ENCODE measurements at regions not wholly inside any gene's neighbourhood (a gene's known extent, or its start where the extent isn't known, plus 50 kb on each side); places are given as distances from the start of the nearest gene placed in this dataset.

DNA sequence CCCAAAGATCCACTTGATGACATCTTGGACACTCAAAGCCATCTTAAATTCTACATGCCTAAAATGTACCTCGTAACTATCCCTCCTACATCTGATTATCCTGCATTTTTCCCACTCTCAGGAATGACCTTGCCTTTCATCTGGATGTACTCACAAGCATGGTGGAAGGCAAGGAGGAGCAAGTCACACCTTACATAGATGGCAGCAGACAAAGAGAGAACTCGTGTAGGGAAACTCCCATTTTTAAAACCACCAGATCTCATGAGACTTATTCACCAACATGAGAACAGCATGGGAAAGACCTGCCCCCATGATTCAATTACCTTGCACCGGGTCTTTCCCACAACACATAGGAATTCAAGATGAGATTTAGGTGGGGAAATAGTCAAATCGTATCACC is 616.0 kb downstream of the MCTP2 start:
- H3K36me3 ChIP-seq (ENCODE audit: insufficient read depth, low read length) = no peaks in the 10 kb centered on the region
- no peaks in the 10 kb centered on the region for H3F3A ChIP-seq (ENCODE audit: low read depth)
- H3K9me2 ChIP-seq (replicated peaks; ENCODE audit: low read depth, low read length) = no peaks in the 10 kb centered on the region
- H3K4me2 ChIP-seq (ENCODE audit: low read depth, low read length, poor library complexity, severe bottlenecking) = no peak overlapping the region
- H4K20me1 ChIP-seq (ENCODE audit: insufficient read depth, low read length, poor library complexity, severe bottlenecking) = no peaks in the 10 kb centered on the region
- no peaks in the 10 kb centered on the region for H3K79me2 ChIP-seq (ENCODE audit: insufficient read depth, low read length)
- no peaks in the 10 kb centered on the region for H3K9me3 ChIP-seq (ENCODE audit: insufficient read depth, low read depth, low read length)
- no peak overlapping the region for H3K9ac ChIP-seq (ENCODE audit: low read depth, low read length, poor library complexity, severe bottlenecking)
- H3K27me3 ChIP-seq (ENCODE audit: insufficient read depth, low read length, poor library complexity, severe bottlenecking) = no peaks in the 10 kb centered on the region
- H2AFZ ChIP-seq (ENCODE audit: low read length) = no peak overlapping the region
- no peaks in the 10 kb centered on the region for H3K4me1 ChIP-seq (ENCODE audit: insufficient read depth, low read length, poor library complexity, severe bottlenecking)
- no peak overlapping the region for H3K4me3 ChIP-seq (ENCODE audit: low read length, poor library complexity, severe bottlenecking)
- TF ChIP-seq, protein P1, sequence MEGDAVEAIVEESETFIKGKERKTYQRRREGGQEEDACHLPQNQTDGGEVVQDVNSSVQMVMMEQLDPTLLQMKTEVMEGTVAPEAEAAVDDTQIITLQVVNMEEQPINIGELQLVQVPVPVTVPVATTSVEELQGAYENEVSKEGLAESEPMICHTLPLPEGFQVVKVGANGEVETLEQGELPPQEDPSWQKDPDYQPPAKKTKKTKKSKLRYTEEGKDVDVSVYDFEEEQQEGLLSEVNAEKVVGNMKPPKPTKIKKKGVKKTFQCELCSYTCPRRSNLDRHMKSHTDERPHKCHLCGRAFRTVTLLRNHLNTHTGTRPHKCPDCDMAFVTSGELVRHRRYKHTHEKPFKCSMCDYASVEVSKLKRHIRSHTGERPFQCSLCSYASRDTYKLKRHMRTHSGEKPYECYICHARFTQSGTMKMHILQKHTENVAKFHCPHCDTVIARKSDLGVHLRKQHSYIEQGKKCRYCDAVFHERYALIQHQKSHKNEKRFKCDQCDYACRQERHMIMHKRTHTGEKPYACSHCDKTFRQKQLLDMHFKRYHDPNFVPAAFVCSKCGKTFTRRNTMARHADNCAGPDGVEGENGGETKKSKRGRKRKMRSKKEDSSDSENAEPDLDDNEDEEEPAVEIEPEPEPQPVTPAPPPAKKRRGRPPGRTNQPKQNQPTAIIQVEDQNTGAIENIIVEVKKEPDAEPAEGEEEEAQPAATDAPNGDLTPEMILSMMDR (conservative IDR thresholded peaks at IDR 0.05; ENCODE audit: low read length) = no peak

DNA sequence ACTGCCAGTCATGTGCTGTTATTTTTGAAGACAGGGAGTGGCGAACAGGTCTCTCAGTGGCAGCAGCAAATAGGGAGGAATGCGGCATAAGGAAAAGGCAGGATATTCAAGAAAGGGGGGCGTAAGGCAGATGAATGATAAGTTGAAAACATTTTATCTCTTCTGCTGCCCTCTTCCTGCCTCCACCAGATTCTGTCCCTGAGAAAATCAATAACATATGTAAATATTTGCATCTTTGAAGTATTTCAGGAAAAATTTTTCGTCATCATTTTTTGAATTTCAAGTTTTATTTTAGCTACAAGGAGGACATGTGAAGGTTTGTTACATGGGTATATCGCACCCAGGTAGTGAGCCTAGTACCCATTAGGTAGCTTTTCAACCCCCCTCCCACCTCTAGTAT is 616.7 kb downstream of the MCTP2 start:
- TF ChIP-seq, protein P1 (conservative IDR thresholded peaks at IDR 0.05; ENCODE audit: low read length) = no peak
- TF ChIP-seq EZH2phosphoT487 (IDR thresholded peaks at IDR 0.05; ENCODE audit: borderline replicate concordance) = no peak
- Histone ChIP-seq H3K79me2 (ENCODE audit: insufficient read depth, low read length) (no peaks in the 10 kb centered on the region), H3K4me1 (ENCODE audit: insufficient read depth, low read length, poor library complexity, severe bottlenecking) (no peaks in the 10 kb centered on the region), H3K9me2 (replicated peaks; ENCODE audit: low read depth, low read length) (no peaks in the 10 kb centered on the region), H4K20me1 (ENCODE audit: insufficient read depth, low read length, poor library complexity, severe bottlenecking) (no peaks in the 10 kb centered on the region), H2AFZ (ENCODE audit: low read length) (no peak overlapping the region), H3K9ac (ENCODE audit: low read depth, low read length, poor library complexity, severe bottlenecking) (no peak overlapping the region), H3K4me2 (ENCODE audit: low read depth, low read length, poor library complexity, severe bottlenecking) (no peak overlapping the region), H3K9me3 (ENCODE audit: insufficient read depth, low read depth, low read length) (no peaks in the 10 kb centered on the region), H3K36me3 (ENCODE audit: insufficient read depth, low read length) (no peaks in the 10 kb centered on the region), H3F3A (ENCODE audit: low read depth) (no peaks in the 10 kb centered on the region), H3K4me3 (ENCODE audit: low read length, poor library complexity, severe bottlenecking) (no peak overlapping the region), H3K27me3 (ENCODE audit: insufficient read depth, low read length, poor library complexity, severe bottlenecking) (no peaks in the 10 kb centered on the region)

DNA sequence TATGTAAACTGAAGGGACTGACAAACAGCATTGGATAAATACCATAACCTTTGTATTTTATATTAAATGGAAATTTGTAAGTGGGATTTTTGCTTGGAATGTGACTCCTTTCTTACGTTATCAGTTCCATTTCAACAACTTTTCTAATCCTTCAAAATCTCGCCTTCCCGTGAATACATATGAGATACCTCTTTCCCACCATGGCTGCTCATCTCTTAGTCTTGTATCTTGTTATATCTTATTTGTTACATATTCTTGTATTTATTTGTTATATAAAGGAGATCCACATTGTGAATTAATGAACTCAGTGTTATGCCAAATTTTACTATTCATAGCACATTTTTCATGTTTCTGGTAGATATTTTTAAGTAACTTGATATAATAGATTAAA is 623.7 kb downstream of the MCTP2 start:
- H3K9ac ChIP-seq (ENCODE audit: low read depth, low read length, poor library complexity, severe bottlenecking) = no peak overlapping the region
- no peaks in the 10 kb centered on the region for H3K27me3 ChIP-seq (ENCODE audit: insufficient read depth, low read length, poor library complexity, severe bottlenecking)
- no peak overlapping the region for H2AFZ ChIP-seq (ENCODE audit: low read length)
- H3K36me3 ChIP-seq (ENCODE audit: insufficient read depth, low read length) = no peaks in the 10 kb centered on the region
- H3K9me3 ChIP-seq (ENCODE audit: insufficient read depth, low read depth, low read length) = no peaks in the 10 kb centered on the region; the same call in 1 of the 2 replicates
- no peak overlapping the region for H3K4me3 ChIP-seq (ENCODE audit: low read length, poor library complexity, severe bottlenecking)
- no peak overlapping the region for H3K4me2 ChIP-seq (ENCODE audit: low read depth, low read length, poor library complexity, severe bottlenecking)
- H3K9me2 ChIP-seq (replicated peaks; ENCODE audit: low read depth, low read length) = no peaks in the 10 kb centered on the region
- no peaks in the 10 kb centered on the region for H4K20me1 ChIP-seq (ENCODE audit: insufficient read depth, low read length, poor library complexity, severe bottlenecking)
- TF ChIP-seq, protein P1 (conservative IDR thresholded peaks at IDR 0.05; ENCODE audit: low read length) = no peak
- no peak for TF ChIP-seq EZH2phosphoT487 (IDR thresholded peaks at IDR 0.05; ENCODE audit: borderline replicate concordance)
- H3K79me2 ChIP-seq (ENCODE audit: insufficient read depth, low read length) = no peaks in the 10 kb centered on the region
- H3F3A ChIP-seq (ENCODE audit: low read depth) = no peaks in the 10 kb centered on the region
- no peaks in the 10 kb centered on the region for H3K4me1 ChIP-seq (ENCODE audit: insufficient read depth, low read length, poor library complexity, severe bottlenecking)
